ENCODE measurements at regions not wholly inside any gene's neighbourhood (a gene's known extent, or its start where the extent isn't known, plus 50 kb on each side); places are given as distances from the start of the nearest gene placed in this dataset.

DNA sequence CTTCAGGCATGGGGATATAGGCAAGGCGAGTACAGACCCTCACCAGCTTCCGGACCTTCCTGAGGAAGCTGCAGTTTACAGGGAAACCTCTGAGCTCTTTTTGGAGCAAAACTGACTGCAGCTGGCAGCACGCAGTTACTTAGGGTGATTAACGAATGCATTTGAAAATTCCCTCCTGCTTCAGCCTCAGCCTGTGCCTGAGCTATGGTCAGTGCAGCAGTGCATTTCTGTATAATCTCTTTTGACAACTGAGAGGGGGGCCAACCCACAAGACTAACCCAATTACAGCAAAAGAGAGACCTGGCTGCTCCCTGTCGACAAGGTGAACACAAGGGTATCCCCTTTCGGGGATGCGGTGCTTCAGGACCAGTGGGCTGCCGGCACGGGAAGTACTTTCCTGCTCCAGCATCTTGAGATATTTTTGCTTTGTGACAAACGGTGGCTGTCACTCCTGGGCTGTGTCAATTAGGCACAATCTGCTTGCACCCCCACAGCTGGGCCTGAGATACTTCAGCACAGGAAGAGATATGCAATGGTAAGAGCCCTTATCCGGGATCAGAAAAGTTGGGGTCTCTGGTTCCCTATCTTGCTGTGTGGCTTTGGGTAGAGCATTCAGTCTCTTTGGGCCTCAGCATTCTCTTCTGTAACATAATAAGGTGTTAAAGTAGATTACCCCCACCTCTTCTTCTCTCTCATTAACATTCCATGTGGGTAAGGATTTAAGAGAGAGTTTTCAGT is 141.0 kb downstream of the TMEM17 start:
- DNase-seq, result no peak

DNA sequence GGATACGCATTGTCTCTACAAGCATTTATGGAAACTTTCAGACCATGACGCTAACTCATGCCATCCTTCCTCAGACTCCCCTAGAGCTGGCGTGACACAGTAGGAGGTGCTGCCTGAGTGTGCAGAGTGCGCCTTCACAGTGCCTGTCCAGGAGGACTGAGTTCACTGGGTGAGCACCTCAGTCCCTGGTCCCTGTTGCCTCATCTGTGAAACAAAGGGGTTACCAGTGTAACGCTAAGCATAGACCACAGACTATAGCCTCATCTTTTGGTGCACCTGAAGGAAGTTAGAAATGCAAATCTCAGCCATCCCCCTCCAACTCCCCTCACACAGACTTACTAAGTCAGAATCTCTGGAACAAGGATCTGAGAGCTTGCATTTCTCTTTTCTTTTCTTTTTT is 142.8 kb downstream of the TMEM17 start:
- DNase-seq, result no peak

DNA sequence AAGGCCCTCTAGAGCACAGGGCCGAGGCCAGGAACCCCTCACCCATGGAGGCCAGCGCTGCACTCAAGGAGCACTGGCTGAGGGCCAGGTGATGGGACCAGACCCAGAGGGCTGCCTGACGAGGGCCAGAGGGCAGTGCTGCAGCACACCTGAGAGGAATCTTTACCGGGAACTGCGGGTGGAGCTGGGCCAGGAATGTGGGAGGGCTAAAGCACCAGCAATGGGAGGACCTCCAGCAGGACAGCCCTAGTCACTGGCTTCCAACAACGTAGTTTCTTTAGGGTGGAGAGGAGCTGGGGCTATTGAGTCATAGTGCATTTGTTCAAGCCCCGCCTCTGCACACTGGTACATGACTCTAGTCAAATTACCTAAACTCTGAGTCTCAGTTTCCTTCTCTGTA is 143.4 kb downstream of the TMEM17 start:
- no peak for DNase-seq

GRCh38 chr2:62361964-62362363 is 144.0 kb downstream of the TMEM17 start:
- DNase-seq, result no peak

DNA sequence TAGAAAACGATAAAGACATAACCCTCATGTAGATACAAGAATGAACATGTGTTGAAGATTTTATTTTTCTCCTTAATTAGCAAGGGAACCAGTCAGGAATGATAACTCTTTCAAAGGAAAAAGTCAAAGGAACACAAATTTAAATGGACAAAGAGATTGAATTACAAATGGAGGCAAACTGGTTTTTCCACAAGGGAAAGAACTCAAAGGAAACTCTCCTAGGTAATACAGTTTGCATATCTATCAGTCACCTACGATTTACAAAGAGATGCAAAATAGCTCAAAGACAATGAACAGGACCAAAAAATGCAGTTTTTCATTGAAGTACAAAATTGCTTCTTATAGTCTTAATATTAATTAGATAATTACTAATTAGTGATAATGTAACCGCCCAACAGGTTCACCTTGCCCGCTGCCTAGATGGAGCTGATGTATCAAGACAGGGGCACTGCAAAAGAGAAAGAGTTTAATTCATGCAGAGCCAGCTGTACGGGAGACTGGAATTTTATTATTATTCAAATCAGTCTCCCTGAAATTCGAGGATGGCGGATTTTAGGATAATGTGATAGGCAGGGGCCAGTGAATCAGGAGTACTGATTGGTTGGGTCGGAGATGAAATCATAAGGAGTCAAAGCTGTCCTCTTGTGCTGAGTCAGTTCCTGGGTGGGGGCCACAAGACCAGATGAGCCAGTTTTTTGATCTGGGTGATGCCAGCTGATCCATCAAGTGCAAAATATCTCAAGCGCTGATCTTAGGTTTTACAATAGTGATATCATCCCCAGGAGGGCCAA is 151.0 kb downstream of the TMEM17 start:
- no peak for DNase-seq

GRCh38 chr2:62352031-62352430 is 154.0 kb downstream of the TMEM17 start:
- DNase-seq, result no peak

DNA sequence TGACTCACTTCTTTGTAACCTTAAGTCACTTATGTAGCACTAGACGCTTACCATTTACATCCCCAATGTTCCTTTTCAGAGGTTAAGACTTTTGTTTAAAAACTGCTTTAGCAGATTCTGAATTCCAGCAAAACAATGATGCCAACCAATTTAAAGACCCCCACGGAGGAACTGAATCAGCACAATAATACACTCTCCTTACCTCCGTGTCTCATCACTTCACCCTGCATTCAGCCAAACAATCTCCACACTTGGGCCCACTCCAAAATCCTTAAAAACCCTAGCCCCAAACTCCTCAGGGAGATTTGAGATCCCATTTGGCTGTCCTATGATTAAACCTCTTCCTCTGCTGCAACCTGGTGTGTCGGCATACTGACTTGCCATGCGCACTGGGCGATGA is 153.9 kb downstream of the B3GNT2 start:
- DNase-seq, result no peak

- DNase-seq, result no peak
Measured at GRCh38 chr2:62348700-62349099, 152.8 kb downstream of the B3GNT2 start.

DNA sequence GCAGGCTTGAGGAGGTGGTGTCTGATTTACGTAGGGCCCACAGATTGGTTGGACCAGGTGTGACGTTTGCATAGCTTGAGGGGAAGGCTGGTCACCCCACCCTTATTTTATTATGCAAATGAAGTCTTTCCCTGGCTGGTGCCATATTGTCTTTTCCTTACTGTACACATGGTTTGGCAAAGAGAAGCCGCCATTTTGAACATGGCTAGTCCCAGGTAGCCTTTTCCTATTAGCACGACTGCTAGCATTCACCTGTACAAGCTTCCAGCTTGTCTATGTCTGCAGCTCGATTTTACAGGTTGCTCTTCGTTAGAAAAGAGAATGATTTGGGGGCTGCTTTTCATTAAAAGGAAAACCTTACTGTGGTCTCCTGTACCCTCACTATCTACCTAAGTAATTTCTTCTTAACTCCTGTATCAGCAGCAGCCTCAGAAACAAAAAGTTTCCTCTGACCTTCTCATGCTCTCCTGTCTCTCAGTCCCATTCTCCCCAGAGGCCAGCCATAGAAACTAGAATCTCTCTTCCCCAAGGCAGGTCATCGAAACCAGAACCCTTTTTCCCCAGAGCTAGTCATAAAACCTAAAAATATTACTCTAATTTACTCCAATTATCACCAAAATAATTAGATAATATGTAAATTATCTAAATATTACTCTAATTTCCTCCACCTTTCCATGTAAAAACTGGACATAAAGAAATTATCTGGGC is 151.8 kb downstream of the B3GNT2 start:
- no peak for DNase-seq

GRCh38 chr2:62344472-62344871 is 148.6 kb downstream of the B3GNT2 start:
- no peak for DNase-seq

GRCh38 chr2:62343636-62344337 is 147.9 kb downstream of the B3GNT2 start:
- DNase-seq, result no peak

GRCh38 chr2:62343206-62343605 is 147.3 kb downstream of the B3GNT2 start:
- no peak for DNase-seq

DNA sequence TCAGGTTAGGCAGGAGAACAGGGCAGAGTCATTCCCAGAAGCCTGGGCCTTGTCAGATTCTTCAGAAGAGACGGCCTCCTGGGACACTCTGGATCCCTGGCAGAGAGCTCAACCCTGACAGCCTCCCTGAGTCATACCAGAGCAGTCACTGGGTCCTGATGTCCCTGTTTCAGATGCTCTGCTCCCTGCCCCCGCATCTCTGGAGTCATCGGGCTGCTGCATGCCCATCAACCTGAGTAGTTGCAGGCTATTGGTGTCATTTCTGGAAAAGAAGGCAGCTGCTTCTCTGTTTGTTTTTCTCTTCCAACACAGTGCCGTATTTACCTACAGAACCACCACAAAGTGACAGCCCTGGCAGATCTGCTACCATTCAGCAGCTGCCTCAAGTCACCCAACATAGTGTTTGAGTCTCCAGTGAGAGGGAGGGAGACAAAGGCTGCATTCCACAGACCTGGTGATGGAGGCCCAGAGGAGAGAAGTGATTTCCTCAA is 145.1 kb downstream of the B3GNT2 start:
- no peak for DNase-seq

- DNase-seq, result no peak
Measured at GRCh38 chr2:62339837-62340236, 143.9 kb downstream of the B3GNT2 start.

DNA sequence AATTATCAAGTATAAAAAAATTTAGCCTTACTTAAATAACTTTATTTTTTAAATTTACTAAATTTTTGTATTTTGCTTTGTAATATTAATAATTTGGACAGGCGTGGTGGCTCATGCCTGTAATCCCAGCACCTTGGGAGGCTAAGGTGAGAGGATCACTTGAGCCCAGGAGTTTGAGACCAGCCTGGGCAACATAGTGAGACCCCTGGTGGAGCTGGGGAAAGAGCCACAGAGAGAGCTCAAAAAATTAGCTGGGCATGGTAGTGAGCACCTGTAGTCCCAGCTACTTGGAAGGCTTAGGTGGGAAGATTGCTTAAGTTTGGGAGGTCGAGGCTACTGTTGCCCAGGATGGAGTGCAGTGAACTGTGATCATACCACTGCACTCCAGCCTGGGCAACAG is 143.5 kb downstream of the B3GNT2 start:
- no peak for DNase-seq

- no peak for DNase-seq
Measured at GRCh38 chr2:62338111-62338510, 142.2 kb downstream of the B3GNT2 start.

DNA sequence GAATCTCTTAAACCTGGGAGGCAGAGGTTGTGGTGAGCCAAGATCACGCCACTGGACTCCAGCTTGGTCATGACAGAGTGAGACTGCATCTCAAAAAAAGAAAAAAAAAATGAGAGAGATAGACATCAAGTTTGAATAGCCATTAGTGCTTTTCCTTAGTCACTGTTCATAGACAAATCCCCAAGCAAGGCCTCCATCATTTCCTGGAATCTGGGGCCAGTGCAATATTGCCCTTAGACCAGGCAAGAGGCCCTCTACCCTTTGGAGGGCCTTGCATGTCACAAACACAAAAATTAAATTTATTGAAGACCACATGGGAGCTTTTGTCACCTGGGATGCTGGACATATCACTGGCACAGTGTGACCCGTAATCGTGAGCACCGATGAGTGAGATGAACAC is 141.5 kb downstream of the B3GNT2 start:
- DNase-seq, result no peak

- no peak for DNase-seq
Measured at GRCh38 chr2:62335612-62336011, 139.7 kb downstream of the B3GNT2 start.

DNA sequence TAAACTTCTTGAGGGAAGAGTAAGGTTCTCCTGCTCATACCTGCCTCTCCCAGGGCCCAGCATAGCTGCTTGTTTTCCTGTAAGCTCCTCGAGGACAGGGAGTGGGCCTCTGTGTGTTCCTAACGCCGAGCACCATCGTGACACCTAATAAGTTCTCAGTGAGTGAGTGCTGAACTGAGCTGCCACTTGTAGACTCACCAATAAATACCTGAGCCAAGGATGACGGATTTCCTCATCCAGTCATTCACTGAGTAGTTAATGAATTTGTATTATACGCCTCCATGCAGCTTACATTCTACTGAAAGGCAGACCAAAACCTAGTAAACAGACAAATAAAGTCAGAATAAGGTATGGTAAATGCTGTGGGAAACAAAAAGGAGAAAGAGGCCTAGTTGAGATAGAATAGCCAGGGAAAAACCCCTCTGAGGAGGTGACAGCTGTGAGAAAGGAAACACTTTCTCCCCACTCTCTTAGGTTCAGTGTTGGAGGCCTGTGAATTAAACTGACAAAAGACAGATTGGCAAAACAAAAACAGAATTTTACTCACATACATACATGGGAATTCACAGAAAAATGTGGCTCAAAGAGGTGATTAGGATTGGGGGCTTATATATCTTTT is 138.6 kb downstream of the B3GNT2 start:
- DNase-seq, result no peak

DNA sequence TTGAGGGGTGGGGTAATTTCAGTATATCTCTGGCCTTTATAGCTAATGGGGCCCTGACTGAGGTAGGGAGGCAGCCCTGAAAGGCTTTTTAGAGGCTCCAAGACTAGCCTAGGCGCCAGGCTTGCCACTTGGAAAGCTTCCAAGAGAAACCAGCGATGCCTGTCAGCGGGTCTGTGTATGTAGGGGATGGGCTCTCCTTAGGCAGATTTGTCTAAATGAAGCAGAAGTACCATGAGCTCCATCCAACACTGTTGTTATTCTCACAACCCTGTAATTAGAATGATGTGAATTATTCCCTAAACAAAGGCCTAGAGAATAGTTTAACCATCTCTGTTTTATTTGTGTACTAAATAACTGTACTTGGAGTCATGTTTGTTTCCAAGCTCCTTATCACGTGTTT is 138.1 kb downstream of the B3GNT2 start:
- DNase-seq, result no peak

DNA sequence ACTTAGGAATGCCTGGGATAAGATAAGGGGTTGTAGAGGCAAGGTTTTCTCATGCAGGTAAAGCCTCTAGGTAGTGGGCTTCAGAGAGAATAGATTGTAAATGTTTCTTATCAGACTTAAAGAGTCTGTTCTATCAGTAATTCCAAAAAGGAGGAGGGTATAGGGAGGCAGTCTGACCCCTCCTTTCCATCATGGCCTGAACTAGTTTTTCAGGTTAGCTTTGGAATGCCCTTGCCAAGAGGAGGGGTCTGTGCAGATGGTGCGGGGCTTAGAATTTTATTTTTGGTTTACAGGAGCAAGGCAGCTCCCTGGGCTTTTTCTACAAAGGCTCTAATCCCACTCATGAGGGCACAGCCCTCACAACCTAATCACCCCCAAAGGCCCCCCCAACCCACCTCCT is 135.0 kb downstream of the B3GNT2 start:
- no peak for DNase-seq

DNA sequence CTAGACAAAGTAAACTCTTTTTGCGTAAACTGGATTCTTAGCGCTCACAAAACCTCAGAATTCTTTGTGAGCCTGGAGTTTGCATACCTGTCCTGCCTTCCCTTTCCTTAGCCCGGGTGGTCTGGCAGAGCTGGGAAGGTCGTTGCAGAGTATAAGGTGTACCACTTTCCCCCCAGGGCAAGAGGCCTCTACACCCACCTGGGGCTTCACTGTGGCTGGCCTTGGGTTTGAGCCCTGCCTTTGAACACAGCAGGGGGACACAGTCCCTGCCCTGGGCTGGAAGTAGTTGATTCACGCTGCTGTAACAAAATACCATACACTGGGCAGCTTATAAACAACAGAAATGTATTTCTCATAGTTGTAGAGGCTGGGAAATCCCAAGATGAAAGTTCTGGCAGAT is 133.9 kb downstream of the B3GNT2 start:
- DNase-seq, result no peak

DNA sequence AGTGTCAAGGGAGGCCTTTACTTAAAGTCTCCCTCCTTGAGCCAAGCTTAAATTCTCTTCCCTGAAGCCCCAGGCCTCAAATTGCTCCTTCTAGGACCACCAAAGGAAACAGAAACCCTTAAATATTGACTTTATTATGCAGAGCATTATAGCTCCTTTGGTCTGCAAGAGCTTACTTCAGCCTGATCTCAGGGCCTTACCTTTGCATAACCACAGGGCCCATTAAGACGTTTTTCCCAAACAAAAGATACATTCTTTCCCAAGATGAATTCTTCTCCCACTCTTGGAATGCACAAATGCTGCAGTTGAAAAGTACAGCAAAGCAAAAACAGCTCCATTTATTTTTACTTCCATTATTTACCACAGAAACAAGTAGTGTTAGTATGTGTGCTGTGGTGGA is 130.8 kb downstream of the B3GNT2 start:
- no peak for DNase-seq
